Sigmoid colon (tissue), 4 donors: ENCODE measurements at regions not wholly inside any gene's neighbourhood (a gene's known extent, or its start where the extent isn't known, plus 50 kb on each side); places are given as distances from the start of the nearest gene placed in this dataset.

Experiments used
- CTCF ChIP-seq, 4 experiments: fragments of 450-650 bp in 3 of 4; fragments of 200-600 bp in 1 of 4; IDR thresholded peaks; one replicate each; pipeline ENCODE4 v1.5.1; 2016 to 2019; ENCODE audit warnings: antibody characterized with exemption in 4 of 4, mild to moderate bottlenecking in 3 of 4, moderate library complexity in 2 of 4
- EP300 ChIP-seq, 4 donors: sonication (generic); formaldehyde crosslinking; IDR thresholded peaks; one replicate each; pipeline ENCODE4 v1.6.1; 2017; ENCODE audit warnings: antibody characterized with exemption in 4 of 4
- POLR2A ChIP-seq, 2 donors: fragments of 450-650 bp; IDR thresholded peaks; one replicate each; pipeline ENCODE4 v1.6.1; 2016; ENCODE audit warnings: antibody characterized with exemption in 2 of 2, mild to moderate bottlenecking in 2 of 2, moderate library complexity in 2 of 2
- POLR2AphosphoS5 ChIP-seq, 4 donors: sonication (generic); formaldehyde crosslinking; IDR thresholded peaks; one replicate each; pipeline ENCODE4 v1.6.1; 2017; ENCODE audit warnings: antibody characterized with exemption in 4 of 4

- TF ChIP-seq CTCF (IDR thresholded peaks at IDR 0.05) (no peak), POLR2A (IDR thresholded peaks at IDR 0.05) (no peak), POLR2AphosphoS5 (IDR thresholded peaks at IDR 0.05) (no peak), EP300 (IDR thresholded peaks at IDR 0.05) (no peak)
Observed at GRCh38 chr7:119382726-119383125, 890.2 kb upstream of the KCND2 start.
